DOHH2 (cell line): ENCODE measurements at regions not wholly inside any gene's neighbourhood (a gene's known extent, or its start where the extent isn't known, plus 50 kb on each side); places are given as distances from the start of the nearest gene placed in this dataset.

Experiments
- EZH2phosphoT487 ChIP-seq: fragments of 200-600 bp; sonication (generic); IDR thresholded peaks from 2 replicates; pipeline ENCODE4 v1.6.1; 2017; ENCODE audit warnings: borderline replicate concordance, mild to moderate bottlenecking, antibody characterized with exemption, low read length, moderate library complexity, mixed read lengths
- TF ChIP-seq, protein P1 (sequence below): fragments of 200-600 bp; sonication (generic); IDR thresholded peaks from one replicate; pipeline ENCODE4 v1.5.1; 2014; ENCODE audit warnings: antibody characterized with exemption, mild to moderate bottlenecking, low read depth, low read length; ENCODE audit not compliant: poor library complexity, severe bottlenecking

DNA sequence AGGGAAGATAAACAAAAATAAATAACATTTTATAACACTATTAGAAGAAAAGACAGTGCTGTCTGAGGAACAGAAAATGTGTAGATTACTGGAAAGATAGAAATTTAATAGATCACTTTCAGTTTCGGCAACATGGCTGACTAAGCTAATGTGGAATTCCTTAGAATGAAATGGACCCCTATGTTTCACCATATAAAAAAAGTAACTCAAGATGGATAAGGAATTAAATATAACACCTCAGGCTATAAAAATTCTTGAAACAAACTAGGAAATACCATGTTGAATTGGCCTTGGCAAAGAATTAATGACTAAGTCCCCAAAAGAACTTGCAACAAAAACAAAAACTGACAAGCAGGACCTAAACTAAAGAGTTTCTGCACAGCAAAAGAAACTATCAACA is 558.3 kb downstream of the CHSY3 start:
- TF ChIP-seq, protein P1, sequence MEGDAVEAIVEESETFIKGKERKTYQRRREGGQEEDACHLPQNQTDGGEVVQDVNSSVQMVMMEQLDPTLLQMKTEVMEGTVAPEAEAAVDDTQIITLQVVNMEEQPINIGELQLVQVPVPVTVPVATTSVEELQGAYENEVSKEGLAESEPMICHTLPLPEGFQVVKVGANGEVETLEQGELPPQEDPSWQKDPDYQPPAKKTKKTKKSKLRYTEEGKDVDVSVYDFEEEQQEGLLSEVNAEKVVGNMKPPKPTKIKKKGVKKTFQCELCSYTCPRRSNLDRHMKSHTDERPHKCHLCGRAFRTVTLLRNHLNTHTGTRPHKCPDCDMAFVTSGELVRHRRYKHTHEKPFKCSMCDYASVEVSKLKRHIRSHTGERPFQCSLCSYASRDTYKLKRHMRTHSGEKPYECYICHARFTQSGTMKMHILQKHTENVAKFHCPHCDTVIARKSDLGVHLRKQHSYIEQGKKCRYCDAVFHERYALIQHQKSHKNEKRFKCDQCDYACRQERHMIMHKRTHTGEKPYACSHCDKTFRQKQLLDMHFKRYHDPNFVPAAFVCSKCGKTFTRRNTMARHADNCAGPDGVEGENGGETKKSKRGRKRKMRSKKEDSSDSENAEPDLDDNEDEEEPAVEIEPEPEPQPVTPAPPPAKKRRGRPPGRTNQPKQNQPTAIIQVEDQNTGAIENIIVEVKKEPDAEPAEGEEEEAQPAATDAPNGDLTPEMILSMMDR = no peak
- no peak for TF ChIP-seq EZH2phosphoT487
